Vagina (tissue), 2 donors: ENCODE measurements at regions not wholly inside any gene's neighbourhood (a gene's known extent, or its start where the extent isn't known, plus 50 kb on each side); places are given as distances from the start of the nearest gene placed in this dataset.

ENCODE experiments used
- POLR2A ChIP-seq, 2 donors: fragments of 450-650 bp; IDR thresholded peaks; one replicate each; pipeline ENCODE4 v1.6.1; 2017; ENCODE audit warnings: antibody characterized with exemption in 2 of 2, mild to moderate bottlenecking in 2 of 2, moderate library complexity in 2 of 2
- TF ChIP-seq, protein P1 (sequence below), 3 experiments: fragments of 450-650 bp in 2 of 3; fragments of 200-600 bp in 1 of 3; sonication (generic) in 1 of 3; IDR thresholded peaks; one replicate each; pipeline ENCODE4 v1.5.1; 2017 to 2019; ENCODE audit warnings: antibody characterized with exemption in 3 of 3, mild to moderate bottlenecking in 2 of 3, moderate library complexity in 2 of 3

DNA sequence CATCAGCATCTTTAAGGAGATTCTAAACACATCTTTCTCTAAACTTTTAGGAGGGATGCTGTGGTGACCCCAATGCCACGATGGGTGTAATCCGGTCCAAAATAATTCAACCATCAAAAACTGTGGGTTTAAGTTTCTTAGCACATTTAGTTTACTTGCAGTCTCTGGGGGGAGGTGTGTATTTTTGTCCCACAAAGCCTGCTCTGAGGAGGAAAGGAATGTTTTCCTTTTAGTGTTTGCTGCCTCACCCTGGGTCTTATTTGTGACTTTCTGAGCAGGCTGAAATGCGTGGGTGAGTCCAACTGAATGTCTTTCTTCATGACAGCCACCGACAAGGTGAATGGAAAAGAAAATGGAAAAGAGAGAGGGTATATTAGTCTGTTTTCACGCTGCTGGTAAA lies 1324.7 kb downstream of the AACS start:
- TF ChIP-seq POLR2A (IDR thresholded peaks at IDR 0.05), result no peak
- TF ChIP-seq, protein P1, sequence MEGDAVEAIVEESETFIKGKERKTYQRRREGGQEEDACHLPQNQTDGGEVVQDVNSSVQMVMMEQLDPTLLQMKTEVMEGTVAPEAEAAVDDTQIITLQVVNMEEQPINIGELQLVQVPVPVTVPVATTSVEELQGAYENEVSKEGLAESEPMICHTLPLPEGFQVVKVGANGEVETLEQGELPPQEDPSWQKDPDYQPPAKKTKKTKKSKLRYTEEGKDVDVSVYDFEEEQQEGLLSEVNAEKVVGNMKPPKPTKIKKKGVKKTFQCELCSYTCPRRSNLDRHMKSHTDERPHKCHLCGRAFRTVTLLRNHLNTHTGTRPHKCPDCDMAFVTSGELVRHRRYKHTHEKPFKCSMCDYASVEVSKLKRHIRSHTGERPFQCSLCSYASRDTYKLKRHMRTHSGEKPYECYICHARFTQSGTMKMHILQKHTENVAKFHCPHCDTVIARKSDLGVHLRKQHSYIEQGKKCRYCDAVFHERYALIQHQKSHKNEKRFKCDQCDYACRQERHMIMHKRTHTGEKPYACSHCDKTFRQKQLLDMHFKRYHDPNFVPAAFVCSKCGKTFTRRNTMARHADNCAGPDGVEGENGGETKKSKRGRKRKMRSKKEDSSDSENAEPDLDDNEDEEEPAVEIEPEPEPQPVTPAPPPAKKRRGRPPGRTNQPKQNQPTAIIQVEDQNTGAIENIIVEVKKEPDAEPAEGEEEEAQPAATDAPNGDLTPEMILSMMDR (IDR thresholded peaks at IDR 0.05), result no peak
